ENCODE measurements at regions not wholly inside any gene's neighbourhood (a gene's known extent, or its start where the extent isn't known, plus 50 kb on each side); places are given as distances from the start of the nearest gene placed in this dataset.

- H3K9me3 ChIP-seq (ENCODE audit: control insufficient read depth, low read length) = peaks cover 19% of the 10 kb centered on the region
Measured at GRCh38 chr16:35862242-35862641, 2402.8 kb downstream of the TP53TG3F start.

DNA sequence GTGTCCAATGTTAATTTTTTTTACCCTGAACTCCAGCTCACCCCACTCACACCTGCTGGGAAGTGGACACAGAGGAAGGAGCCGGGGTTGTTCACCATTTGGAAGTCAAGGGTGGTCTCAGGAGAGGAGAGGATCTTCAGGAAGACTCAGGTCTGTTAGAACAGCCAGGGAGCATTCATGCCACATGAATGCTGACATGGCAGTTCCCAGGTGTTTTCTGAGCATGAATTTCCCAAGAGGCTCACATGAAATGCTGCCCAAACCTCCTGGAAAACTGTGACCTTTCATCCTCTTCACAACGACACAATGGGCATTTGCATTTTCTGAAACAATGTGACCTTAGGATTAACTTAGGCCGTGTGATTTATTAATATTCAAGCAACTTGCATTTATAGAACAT is 2409.2 kb downstream of the TP53TG3F start:
- no peaks in the 10 kb centered on the region for H3K27me3 ChIP-seq (ENCODE audit: control insufficient read depth, insufficient read depth, low read length, poor library complexity, severe bottlenecking)
- H3K36me3 ChIP-seq (ENCODE audit: control insufficient read depth, insufficient read depth, low read length) = no peaks in the 10 kb centered on the region
- H3K4me3 ChIP-seq (ENCODE audit: insufficient read depth, low read depth, low read length) = no peak overlapping the region
- H3K9me3 ChIP-seq (ENCODE audit: control insufficient read depth, low read length) = peaks cover 19% of the 10 kb centered on the region
- no peak overlapping the region for H3K27ac ChIP-seq (ENCODE audit: insufficient read depth, low read depth, low read length, poor library complexity, severe bottlenecking)
- no peaks in the 10 kb centered on the region for H3K4me1 ChIP-seq (ENCODE audit: control insufficient read depth, insufficient read depth, low read length)
- 53 to 55% methylated on average over 3 of the region's 3 CpGs for WGBS, 2 experiments

More at GRCh38 chr16:35862242-35862641, 2402.8 kb downstream of the TP53TG3F start:
- no peaks in the 10 kb centered on the region for H3K27me3 ChIP-seq (ENCODE audit: control insufficient read depth, insufficient read depth, low read length, poor library complexity, severe bottlenecking)
- H3K4me1 ChIP-seq (ENCODE audit: control insufficient read depth, insufficient read depth, low read length) = no peaks in the 10 kb centered on the region
- no peaks in the 10 kb centered on the region for H3K36me3 ChIP-seq (ENCODE audit: control insufficient read depth, insufficient read depth, low read length)
- H3K4me3 ChIP-seq (ENCODE audit: insufficient read depth, low read depth, low read length) = no peak overlapping the region
- H3K27ac ChIP-seq (ENCODE audit: insufficient read depth, low read depth, low read length, poor library complexity, severe bottlenecking) = no peak overlapping the region

DNA sequence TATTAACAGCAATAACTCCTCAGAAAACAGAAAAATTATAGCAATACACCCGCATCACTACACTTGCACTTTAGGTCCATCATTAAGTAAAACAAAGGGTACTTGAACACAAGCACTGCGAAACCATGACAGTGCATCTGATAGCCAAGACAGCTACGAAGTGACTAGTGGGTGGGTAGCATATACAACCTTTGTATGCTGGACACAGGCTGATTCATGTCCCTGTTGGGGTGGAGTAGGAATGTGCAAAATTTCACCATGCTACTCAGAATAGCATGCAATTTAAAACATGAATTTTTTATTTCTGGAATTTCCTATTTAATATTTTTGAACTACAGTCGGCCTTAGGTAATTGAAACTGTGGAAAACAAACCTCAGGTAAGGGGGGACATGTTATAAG is 2414.1 kb downstream of the TP53TG3F start:
- no peak overlapping the region for H3K27ac ChIP-seq (ENCODE audit: insufficient read depth, low read depth, low read length, poor library complexity, severe bottlenecking)
- peaks cover 23% of the 10 kb centered on the region for H3K9me3 ChIP-seq (ENCODE audit: control insufficient read depth, low read length)
- H3K4me1 ChIP-seq (ENCODE audit: control insufficient read depth, insufficient read depth, low read length) = no peaks in the 10 kb centered on the region
- H3K27me3 ChIP-seq (ENCODE audit: control insufficient read depth, insufficient read depth, low read length, poor library complexity, severe bottlenecking) = no peaks in the 10 kb centered on the region
- H3K36me3 ChIP-seq (ENCODE audit: control insufficient read depth, insufficient read depth, low read length) = no peaks in the 10 kb centered on the region
- WGBS, 2 experiments = 77 to 87% methylated on average over 3 to 4 of the region's 4 CpGs
- no peak overlapping the region for H3K4me3 ChIP-seq (ENCODE audit: insufficient read depth, low read depth, low read length)

- no peaks in the 10 kb centered on the region for H3K27me3 ChIP-seq (ENCODE audit: control insufficient read depth, insufficient read depth, low read length, poor library complexity, severe bottlenecking)
- H3K36me3 ChIP-seq (ENCODE audit: control insufficient read depth, insufficient read depth, low read length) = no peaks in the 10 kb centered on the region
- H3K27ac ChIP-seq (ENCODE audit: insufficient read depth, low read depth, low read length, poor library complexity, severe bottlenecking) = no peak overlapping the region
- WGBS, 2 experiments = 62 to 67% methylated on average over 2 of the region's 2 CpGs
- peaks cover 10% of the 10 kb centered on the region for H3K9me3 ChIP-seq (ENCODE audit: control insufficient read depth, low read length)
- no peaks in the 10 kb centered on the region for H3K4me1 ChIP-seq (ENCODE audit: control insufficient read depth, insufficient read depth, low read length)
- H3K4me3 ChIP-seq (ENCODE audit: insufficient read depth, low read depth, low read length) = no peak overlapping the region
Measured at GRCh38 chr16:35881654-35882053, 2422.2 kb downstream of the TP53TG3F start.

GRCh38 chr16:35906440-35906839 is 2447.0 kb downstream of the TP53TG3F start:
- Histone ChIP-seq H3K4me1 (ENCODE audit: control insufficient read depth, insufficient read depth, low read length) (no peaks in the 10 kb centered on the region), H3K36me3 (ENCODE audit: control insufficient read depth, insufficient read depth, low read length) (no peaks in the 10 kb centered on the region), H3K27me3 (ENCODE audit: control insufficient read depth, insufficient read depth, low read length, poor library complexity, severe bottlenecking) (no peaks in the 10 kb centered on the region), H3K4me3 (ENCODE audit: insufficient read depth, low read depth, low read length) (no peak overlapping the region), H3K27ac (ENCODE audit: insufficient read depth, low read depth, low read length, poor library complexity, severe bottlenecking) (no peak overlapping the region), H3K9me3 (ENCODE audit: control insufficient read depth, low read length) (peaks cover 34% of the 10 kb centered on the region)
- WGBS, 2 experiments = 83 to 89% methylated on average over 1 of the region's 1 CpG

- Histone ChIP-seq H3K9me3 (ENCODE audit: control insufficient read depth, low read length) (peaks cover 30% of the 10 kb centered on the region), H3K4me3 (ENCODE audit: insufficient read depth, low read depth, low read length) (no peak overlapping the region), H3K4me1 (ENCODE audit: control insufficient read depth, insufficient read depth, low read length) (no peaks in the 10 kb centered on the region), H3K36me3 (ENCODE audit: control insufficient read depth, insufficient read depth, low read length) (no peaks in the 10 kb centered on the region), H3K27ac (ENCODE audit: insufficient read depth, low read depth, low read length, poor library complexity, severe bottlenecking) (no peak overlapping the region), H3K27me3 (ENCODE audit: control insufficient read depth, insufficient read depth, low read length, poor library complexity, severe bottlenecking) (no peaks in the 10 kb centered on the region)
- 77 to 85% methylated on average over 7 of the region's 7 CpGs for WGBS, 2 experiments
Measured at GRCh38 chr16:35908152-35908551, 2448.7 kb downstream of the TP53TG3F start.

GRCh38 chr16:35908942-35909341 is 2449.5 kb downstream of the TP53TG3F start:
- H3K27ac ChIP-seq (ENCODE audit: insufficient read depth, low read depth, low read length, poor library complexity, severe bottlenecking) = no peak overlapping the region
- 60 to 62% methylated on average over 2 of the region's 2 CpGs for WGBS, 2 experiments
- no peaks in the 10 kb centered on the region for H3K4me1 ChIP-seq (ENCODE audit: control insufficient read depth, insufficient read depth, low read length)
- no peaks in the 10 kb centered on the region for H3K36me3 ChIP-seq (ENCODE audit: control insufficient read depth, insufficient read depth, low read length)
- H3K27me3 ChIP-seq (ENCODE audit: control insufficient read depth, insufficient read depth, low read length, poor library complexity, severe bottlenecking) = no peaks in the 10 kb centered on the region
- H3K4me3 ChIP-seq (ENCODE audit: insufficient read depth, low read depth, low read length) = no peak overlapping the region
- peaks cover 30% of the 10 kb centered on the region for H3K9me3 ChIP-seq (ENCODE audit: control insufficient read depth, low read length)

DNA sequence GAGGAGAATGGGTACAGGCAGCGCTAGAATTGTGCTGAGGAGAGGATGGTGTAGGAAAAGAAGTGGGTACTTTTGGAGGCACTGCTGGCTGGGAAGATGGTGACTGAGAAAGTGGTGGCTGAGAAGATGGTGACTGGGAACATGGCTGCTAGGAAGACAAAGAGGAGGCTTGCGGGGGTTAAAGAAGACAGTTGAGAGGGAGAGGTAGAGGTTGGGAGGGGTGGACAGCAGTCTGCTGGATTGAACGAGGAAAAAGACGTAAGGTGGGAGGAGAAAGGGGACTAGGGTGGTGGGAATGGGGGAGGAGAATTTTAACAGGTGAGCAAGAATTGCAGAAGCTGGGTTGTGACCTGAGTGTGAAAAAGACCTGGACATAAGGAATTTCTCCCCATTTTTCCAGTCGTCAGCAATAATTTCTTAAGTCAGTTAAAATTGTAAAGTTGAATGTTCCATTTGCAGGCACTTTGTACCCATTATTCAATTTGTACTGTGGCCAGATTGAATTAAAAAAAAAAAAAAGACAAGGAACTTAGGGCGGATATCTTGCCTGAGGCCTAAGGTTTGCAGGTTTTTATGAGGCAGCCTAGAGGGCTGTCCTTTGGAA is 2450.0 kb downstream of the TP53TG3F start:
- Histone ChIP-seq H3K27me3 (ENCODE audit: control insufficient read depth, insufficient read depth, low read length, poor library complexity, severe bottlenecking) (no peaks in the 10 kb centered on the region), H3K36me3 (ENCODE audit: control insufficient read depth, insufficient read depth, low read length) (no peaks in the 10 kb centered on the region), H3K9me3 (ENCODE audit: control insufficient read depth, low read length) (peaks cover 28% of the 10 kb centered on the region), H3K4me3 (ENCODE audit: insufficient read depth, low read depth, low read length) (no peak overlapping the region), H3K27ac (ENCODE audit: insufficient read depth, low read depth, low read length, poor library complexity, severe bottlenecking) (no peak overlapping the region), H3K4me1 (ENCODE audit: control insufficient read depth, insufficient read depth, low read length) (no peaks in the 10 kb centered on the region)
- WGBS, 2 experiments = 83 to 85% methylated on average over 6 of the region's 6 CpGs

DNA sequence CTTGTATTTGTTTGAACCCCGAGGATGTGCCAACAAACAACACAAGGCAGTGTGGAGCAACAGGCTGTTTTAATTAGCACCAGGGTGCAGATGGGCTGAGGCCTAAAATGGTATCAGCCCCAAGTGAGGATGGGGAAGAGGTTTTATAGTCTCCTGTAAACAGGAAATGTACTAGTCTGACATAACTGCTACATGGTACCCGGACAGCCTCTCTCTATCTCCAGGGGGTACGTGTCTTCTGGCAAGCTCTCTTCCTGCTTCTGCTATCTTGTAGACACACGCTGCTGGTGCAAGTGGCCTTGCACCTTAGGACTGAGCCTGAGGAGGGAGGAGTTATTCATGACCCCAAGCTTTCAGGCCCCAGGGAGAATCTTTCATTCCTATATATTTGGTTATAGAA is 2451.0 kb downstream of the TP53TG3F start:
- Histone ChIP-seq H3K27ac (ENCODE audit: insufficient read depth, low read depth, low read length, poor library complexity, severe bottlenecking) (no peak overlapping the region), H3K9me3 (ENCODE audit: control insufficient read depth, low read length) (peaks cover 20% of the 10 kb centered on the region)
- 68 to 84% methylated on average over 3 to 4 of the region's 4 CpGs for WGBS, 2 experiments

GRCh38 chr16:35911899-35912298 is 2452.5 kb downstream of the TP53TG3F start:
- H3K4me1 ChIP-seq (ENCODE audit: control insufficient read depth, insufficient read depth, low read length) = no peaks in the 10 kb centered on the region
- H3K27me3 ChIP-seq (ENCODE audit: control insufficient read depth, insufficient read depth, low read length, poor library complexity, severe bottlenecking) = no peaks in the 10 kb centered on the region
- peaks cover 19% of the 10 kb centered on the region for H3K9me3 ChIP-seq (ENCODE audit: control insufficient read depth, low read length)
- H3K36me3 ChIP-seq (ENCODE audit: control insufficient read depth, insufficient read depth, low read length) = no peaks in the 10 kb centered on the region
- 78 to 81% methylated on average over 8 of the region's 8 CpGs for WGBS, 2 experiments
- no peak overlapping the region for H3K27ac ChIP-seq (ENCODE audit: insufficient read depth, low read depth, low read length, poor library complexity, severe bottlenecking)
- H3K4me3 ChIP-seq (ENCODE audit: insufficient read depth, low read depth, low read length) = no peak overlapping the region

More for the DNA sequence above, 2451.0 kb downstream of the TP53TG3F start:
- Histone ChIP-seq H3K27me3 (ENCODE audit: control insufficient read depth, insufficient read depth, low read length, poor library complexity, severe bottlenecking) (no peaks in the 10 kb centered on the region), H3K4me3 (ENCODE audit: insufficient read depth, low read depth, low read length) (no peak overlapping the region), H3K36me3 (ENCODE audit: control insufficient read depth, insufficient read depth, low read length) (no peaks in the 10 kb centered on the region), H3K4me1 (ENCODE audit: control insufficient read depth, insufficient read depth, low read length) (no peaks in the 10 kb centered on the region)

GRCh38 chr16:35931722-35932121 is 2472.3 kb downstream of the TP53TG3F start:
- Histone ChIP-seq H3K4me3 (ENCODE audit: insufficient read depth, low read depth, low read length) (no peak overlapping the region), H3K36me3 (ENCODE audit: control insufficient read depth, insufficient read depth, low read length) (no peaks in the 10 kb centered on the region), H3K4me1 (ENCODE audit: control insufficient read depth, insufficient read depth, low read length) (no peaks in the 10 kb centered on the region), H3K27me3 (ENCODE audit: control insufficient read depth, insufficient read depth, low read length, poor library complexity, severe bottlenecking) (no peaks in the 10 kb centered on the region), H3K27ac (ENCODE audit: insufficient read depth, low read depth, low read length, poor library complexity, severe bottlenecking) (no peak overlapping the region), H3K9me3 (ENCODE audit: control insufficient read depth, low read length) (peaks cover 52% of the 10 kb centered on the region)
- WGBS, 2 experiments = 72 to 74% methylated on average over 3 of the region's 3 CpGs

All from ectodermal cell (in vitro differentiated cells).